ENCODE measurements at regions not wholly inside any gene's neighbourhood (a gene's known extent, or its start where the extent isn't known, plus 50 kb on each side); places are given as distances from the start of the nearest gene placed in this dataset.
A peak's percentile ranks its signal among the peaks of the same experiment; 100 is the strongest.

DNA sequence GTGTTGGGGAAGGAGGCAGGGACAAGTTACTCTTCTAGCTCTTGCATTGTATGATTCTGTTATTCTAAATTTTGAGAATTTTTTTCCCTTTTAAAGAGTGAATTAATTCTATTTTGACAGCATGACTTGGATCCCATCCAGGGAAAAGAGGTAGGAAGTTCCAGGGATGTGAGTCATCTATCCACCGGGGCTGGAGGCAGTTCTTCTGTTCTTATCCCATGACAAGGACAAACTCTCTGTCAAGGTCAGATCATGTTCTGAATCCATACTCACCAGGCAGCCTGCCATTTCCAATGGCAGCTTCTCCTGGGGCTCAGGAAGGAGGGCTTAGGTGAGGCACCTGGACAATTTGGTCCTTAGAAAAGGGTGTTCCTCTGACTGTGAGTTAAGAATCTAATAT, 132.0 kb upstream of the MED14 start (continued):
- TF ChIP-seq PRDM15 (CRISPR knock-in tag; IDR thresholded peaks at IDR 0.05) = no peak
- TF ChIP-seq CREB1 (IDR thresholded peaks at IDR 0.05; ENCODE audit: low read depth) = no peak

- no peak overlapping the region for H3K4me2 ChIP-seq (ENCODE audit: control insufficient read depth, insufficient read depth)
- H3K27me3 ChIP-seq (replicated peaks in 1 of 2; ENCODE audit: control insufficient read depth in 2 of 2, insufficient read depth in 2 of 2, low read length in 1 of 2) = no peaks in the 10 kb centered on the region
- H3K9me3 ChIP-seq (replicated peaks; ENCODE audit: control insufficient read depth, insufficient read depth, low read length) = peaks cover 3% of the 10 kb centered on the region
- H4K20me1 ChIP-seq (ENCODE audit: control insufficient read depth, insufficient read depth) = no peaks in the 10 kb centered on the region
- H3K27ac ChIP-seq (ENCODE audit: control insufficient read depth, insufficient read depth) = no peak overlapping the region
- WGBS (ENCODE audit: insufficient coverage, insufficient replicate concordance, low lambda C conversion rate, missing lambda C conversion rate) = 43% methylated on average over 3 of the region's 3 CpGs
- H3K79me2 ChIP-seq (ENCODE audit: control insufficient read depth, insufficient read depth, low read length) = no peaks in the 10 kb centered on the region
- ATAC-seq = no peak
- intact Hi-C loops (cut with micrococcal nuclease; ENCODE audit: unreplicated experiment) = no loop called here
- H3K4me1 ChIP-seq (ENCODE audit: control insufficient read depth, insufficient read depth, low read length) = peaks cover 6% of the 10 kb centered on the region; the same call in 1 of the 2 replicates
- H3K36me3 ChIP-seq (ENCODE audit: control insufficient read depth in 2 of 2, insufficient read depth in 2 of 2, low read length in 1 of 2) = no peaks in the 10 kb centered on the region
- H3K9ac ChIP-seq (ENCODE audit: control insufficient read depth, insufficient read depth, low read length) = no peak overlapping the region
- ChIA-PET SMC1A (ENCODE audit: uncharacterized antibody, unreplicated experiment) (no interaction called here), RAD21 (ENCODE audit: unreplicated experiment) (interaction anchor here (1.0 kb wide), 1 partner anchor 246 kb away, joined by 3 read pairs; no protein-coding TSS in a partner anchor), POLR2A (no interaction called here), CTCF (interaction anchor here (5.8 kb wide), 1 partner anchor 9 kb away, joined by 27 read pairs; no protein-coding TSS in a partner anchor)
- in situ Hi-C loops (cut with MboI) = loop anchor here (5.0 kb wide), 1 partner anchor 248 kb away; no protein-coding TSS in a partner anchor
- no peak for DNase-seq (ENCODE audit: low read depth, low spot score)
- no peak overlapping the region for H2AFZ ChIP-seq (ENCODE audit: control insufficient read depth, low read depth, low read length)
- TF ChIP-seq USF2 (IDR thresholded peaks at IDR 0.05; ENCODE audit: borderline replicate concordance, low read depth, low read length) (no peak), ZNF217 (IDR thresholded peaks at IDR 0.05) (peak; percentile 54; the same call in 1 of the 2 replicates)
- FAIRE-seq = no peak
- BruUV-seq (replicated peaks) = no TSS peak
- no peak overlapping the region for H3K4me3 ChIP-seq
Measured at GRCh38 chrX:40868868-40869267, 133.5 kb upstream of the MED14 start.
